ENCODE measurements at regions not wholly inside any gene's neighbourhood (a gene's known extent, or its start where the extent isn't known, plus 50 kb on each side); places are given as distances from the start of the nearest gene placed in this dataset.

DNA sequence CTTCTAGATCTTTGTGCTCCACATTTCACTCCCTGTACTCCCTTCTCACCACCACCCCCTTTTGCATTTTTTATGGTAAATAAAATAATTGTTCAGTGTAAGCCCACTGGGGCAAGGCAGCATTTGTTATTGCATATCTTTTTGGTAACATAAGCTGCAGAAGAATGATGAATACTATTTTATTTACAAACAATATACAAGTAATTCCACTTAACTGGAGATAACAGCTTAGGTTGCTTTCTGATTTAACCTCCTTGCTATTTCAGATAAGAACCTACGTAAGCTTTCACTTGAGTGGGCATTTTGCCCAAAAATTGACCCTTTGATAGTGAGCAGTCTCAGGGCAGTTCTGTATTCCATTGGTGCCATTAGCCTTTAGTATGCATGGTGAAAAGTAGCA lies 417.9 kb downstream of the SH3GL2 start:
- ChIA-PET CTCF (interaction anchor here (1.4 kb wide), 1 partner anchor 11 kb away, joined by 3 read pairs; no protein-coding TSS in a partner anchor), POLR2A (interaction anchor here (0.6 kb wide), 1 partner anchor 69 kb away, joined by 9 read pairs; no protein-coding TSS in a partner anchor)
- DNase-seq (ENCODE audit: low read depth, low spot score): no peak
- no peaks in the 10 kb centered on the region for H3K36me3 ChIP-seq (ENCODE audit: control insufficient read depth in 2 of 2, extremely low read depth in 1 of 2, insufficient read depth in 2 of 2, low read length in 2 of 2)
- dilution Hi-C loops (cut with MboI; ENCODE audit: extremely low pct_ligation_motif_present, low sequenced_read_pairs) (no loop called here), intact Hi-C loops (cut with micrococcal nuclease) (no loop called here)
- H2AFZ ChIP-seq (ENCODE audit: low read depth, low read length): no peak overlapping the region
- no peaks in the 10 kb centered on the region for H3K4me1 ChIP-seq (ENCODE audit: control insufficient read depth, extremely low read depth, insufficient read depth, low read length)
- H3K4me3 ChIP-seq (replicated peaks in 1 of 3; ENCODE audit: insufficient read depth in 1 of 3, low read depth in 1 of 3, low read length in 3 of 3): no peak overlapping the region
- H3K27me3 ChIP-seq (ENCODE audit: control insufficient read depth in 2 of 2, insufficient read depth in 2 of 2, low read length in 2 of 2): peaks cover 0 to 3% of the 10 kb centered on the region in 2 experiments
- H3K4me2 ChIP-seq (ENCODE audit: insufficient read depth, low read length): no peak overlapping the region
- H3K9ac ChIP-seq (replicated peaks; ENCODE audit: extremely low read depth, insufficient read depth, low read length): no peak overlapping the region
- H3K9me3 ChIP-seq (replicated peaks; ENCODE audit: control insufficient read depth, insufficient read depth, low read length): no peaks in the 10 kb centered on the region
- H3K27ac ChIP-seq (ENCODE audit: insufficient read depth, low read depth, low read length): no peak overlapping the region
- H3K79me2 ChIP-seq (ENCODE audit: control insufficient read depth, insufficient read depth, low read length): no peaks in the 10 kb centered on the region
- FAIRE-seq: no peak
- TF ChIP-seq EZH2 (IDR thresholded peaks at IDR 0.05; ENCODE audit: borderline replicate concordance, low read depth, low read length, severe bottlenecking) (no peak), FOS (IDR thresholded peaks at IDR 0.05; ENCODE audit: borderline replicate concordance, insufficient read depth, low read length) (no peak), GATA2 (IDR thresholded peaks at IDR 0.05; ENCODE audit: insufficient read depth, insufficient read length, low read depth, low read length) (no peak), JUN (IDR thresholded peaks at IDR 0.05; ENCODE audit: borderline replicate concordance, insufficient read depth, insufficient read length, low read depth) (no peak), POLR2A (IDR thresholded peaks at IDR 0.05; ENCODE audit: low read depth, low read length) (no peak), MYC (IDR thresholded peaks at IDR 0.05; ENCODE audit: low read depth, low read length) (no peak), POLR2AphosphoS5 (IDR thresholded peaks at IDR 0.05; ENCODE audit: insufficient read depth, low read depth, low read length) (no peak)
- TF ChIP-seq, protein P1, sequence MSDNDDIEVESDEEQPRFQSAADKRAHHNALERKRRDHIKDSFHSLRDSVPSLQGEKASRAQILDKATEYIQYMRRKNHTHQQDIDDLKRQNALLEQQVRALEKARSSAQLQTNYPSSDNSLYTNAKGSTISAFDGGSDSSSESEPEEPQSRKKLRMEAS (IDR thresholded peaks at IDR 0.05; ENCODE audit: insufficient read depth, insufficient read length): no peak
- TF ChIP-seq, protein P2, sequence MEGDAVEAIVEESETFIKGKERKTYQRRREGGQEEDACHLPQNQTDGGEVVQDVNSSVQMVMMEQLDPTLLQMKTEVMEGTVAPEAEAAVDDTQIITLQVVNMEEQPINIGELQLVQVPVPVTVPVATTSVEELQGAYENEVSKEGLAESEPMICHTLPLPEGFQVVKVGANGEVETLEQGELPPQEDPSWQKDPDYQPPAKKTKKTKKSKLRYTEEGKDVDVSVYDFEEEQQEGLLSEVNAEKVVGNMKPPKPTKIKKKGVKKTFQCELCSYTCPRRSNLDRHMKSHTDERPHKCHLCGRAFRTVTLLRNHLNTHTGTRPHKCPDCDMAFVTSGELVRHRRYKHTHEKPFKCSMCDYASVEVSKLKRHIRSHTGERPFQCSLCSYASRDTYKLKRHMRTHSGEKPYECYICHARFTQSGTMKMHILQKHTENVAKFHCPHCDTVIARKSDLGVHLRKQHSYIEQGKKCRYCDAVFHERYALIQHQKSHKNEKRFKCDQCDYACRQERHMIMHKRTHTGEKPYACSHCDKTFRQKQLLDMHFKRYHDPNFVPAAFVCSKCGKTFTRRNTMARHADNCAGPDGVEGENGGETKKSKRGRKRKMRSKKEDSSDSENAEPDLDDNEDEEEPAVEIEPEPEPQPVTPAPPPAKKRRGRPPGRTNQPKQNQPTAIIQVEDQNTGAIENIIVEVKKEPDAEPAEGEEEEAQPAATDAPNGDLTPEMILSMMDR (IDR thresholded peaks at IDR 0.05; ENCODE audit: extremely low read depth in 1 of 2, insufficient read depth in 1 of 2, low read depth in 1 of 2, low read length in 2 of 2): no peak
- BruUV-seq (replicated peaks): no TSS peak
- no peaks in the 10 kb centered on the region for H4K20me1 ChIP-seq (replicated peaks; ENCODE audit: control insufficient read depth, extremely low read depth, insufficient read depth, low read length)
- no peaks in the 10 kb centered on the region for H3K9me1 ChIP-seq (replicated peaks; ENCODE audit: control insufficient read depth, extremely low read depth, insufficient read depth, low read length)
